ENCODE measurements at regions not wholly inside any gene's neighbourhood (a gene's known extent, or its start where the extent isn't known, plus 50 kb on each side); places are given as distances from the start of the nearest gene placed in this dataset.

DNA sequence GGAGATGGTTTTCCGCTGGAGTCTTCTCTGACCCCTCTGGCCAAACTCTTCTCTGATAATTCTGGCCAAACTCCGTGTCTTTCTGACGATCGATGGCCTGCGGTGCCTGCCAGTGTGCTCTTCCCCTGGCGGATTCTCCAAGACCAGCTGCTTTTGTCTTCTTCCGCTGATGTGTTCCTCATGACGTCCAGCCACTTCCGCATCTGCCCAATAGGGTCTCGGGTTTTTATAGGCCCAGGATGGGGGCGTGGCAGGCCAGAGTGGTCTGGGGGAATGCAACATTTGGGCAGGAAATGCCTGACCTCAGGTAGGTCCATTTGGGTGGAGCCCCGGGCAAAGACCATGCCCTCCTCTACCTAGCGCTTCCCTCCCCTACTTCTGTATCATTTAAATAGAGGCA, 1542.1 kb downstream of the STIM2 start:
- H3F3A ChIP-seq (replicated peaks; ENCODE audit: low read depth), result no peaks in the 10 kb centered on the region
- peaks cover 4% of the 10 kb centered on the region; the same call in 1 of the 2 replicates for H3K9me2 ChIP-seq (ENCODE audit: insufficient read depth)
- Mint-ChIP-seq H3K27ac (no peak overlapping the region), H3K4me1 (peaks cover 6% of the 10 kb centered on the region; the same call in 2 of the 3 replicates), H3K27me3 (ENCODE audit: insufficient read depth, low read depth, poor library complexity) (no peaks in the 10 kb centered on the region), H3K9me3 (peaks cover 20% of the 10 kb centered on the region), H3K36me3 (ENCODE audit: low read depth) (peaks cover 24% of the 10 kb centered on the region), H3K4me3 (no peak overlapping the region)
- H3K4me2 ChIP-seq, result no peak overlapping the region
- H3K36me3 ChIP-seq (ENCODE audit: insufficient read depth), result no peaks in the 10 kb centered on the region
- H3K4me3 ChIP-seq, result no peak overlapping the region
- H2AFZ ChIP-seq, result no peak overlapping the region
- TF ChIP-seq, protein P1, sequence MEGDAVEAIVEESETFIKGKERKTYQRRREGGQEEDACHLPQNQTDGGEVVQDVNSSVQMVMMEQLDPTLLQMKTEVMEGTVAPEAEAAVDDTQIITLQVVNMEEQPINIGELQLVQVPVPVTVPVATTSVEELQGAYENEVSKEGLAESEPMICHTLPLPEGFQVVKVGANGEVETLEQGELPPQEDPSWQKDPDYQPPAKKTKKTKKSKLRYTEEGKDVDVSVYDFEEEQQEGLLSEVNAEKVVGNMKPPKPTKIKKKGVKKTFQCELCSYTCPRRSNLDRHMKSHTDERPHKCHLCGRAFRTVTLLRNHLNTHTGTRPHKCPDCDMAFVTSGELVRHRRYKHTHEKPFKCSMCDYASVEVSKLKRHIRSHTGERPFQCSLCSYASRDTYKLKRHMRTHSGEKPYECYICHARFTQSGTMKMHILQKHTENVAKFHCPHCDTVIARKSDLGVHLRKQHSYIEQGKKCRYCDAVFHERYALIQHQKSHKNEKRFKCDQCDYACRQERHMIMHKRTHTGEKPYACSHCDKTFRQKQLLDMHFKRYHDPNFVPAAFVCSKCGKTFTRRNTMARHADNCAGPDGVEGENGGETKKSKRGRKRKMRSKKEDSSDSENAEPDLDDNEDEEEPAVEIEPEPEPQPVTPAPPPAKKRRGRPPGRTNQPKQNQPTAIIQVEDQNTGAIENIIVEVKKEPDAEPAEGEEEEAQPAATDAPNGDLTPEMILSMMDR (conservative IDR thresholded peaks at IDR 0.05; ENCODE audit: low read depth in 2 of 2), result no peak
- TF ChIP-seq EZH2phosphoT487 (IDR thresholded peaks at IDR 0.05; ENCODE audit: unreplicated experiment), result no peak
- TF ChIP-seq EZH2 (IDR thresholded peaks at IDR 0.05; ENCODE audit: low read depth, unreplicated experiment), result no peak
- no peak for TF ChIP-seq STAT1 (IDR thresholded peaks at IDR 0.05; ENCODE audit: unreplicated experiment)
- TF ChIP-seq, protein P2, sequence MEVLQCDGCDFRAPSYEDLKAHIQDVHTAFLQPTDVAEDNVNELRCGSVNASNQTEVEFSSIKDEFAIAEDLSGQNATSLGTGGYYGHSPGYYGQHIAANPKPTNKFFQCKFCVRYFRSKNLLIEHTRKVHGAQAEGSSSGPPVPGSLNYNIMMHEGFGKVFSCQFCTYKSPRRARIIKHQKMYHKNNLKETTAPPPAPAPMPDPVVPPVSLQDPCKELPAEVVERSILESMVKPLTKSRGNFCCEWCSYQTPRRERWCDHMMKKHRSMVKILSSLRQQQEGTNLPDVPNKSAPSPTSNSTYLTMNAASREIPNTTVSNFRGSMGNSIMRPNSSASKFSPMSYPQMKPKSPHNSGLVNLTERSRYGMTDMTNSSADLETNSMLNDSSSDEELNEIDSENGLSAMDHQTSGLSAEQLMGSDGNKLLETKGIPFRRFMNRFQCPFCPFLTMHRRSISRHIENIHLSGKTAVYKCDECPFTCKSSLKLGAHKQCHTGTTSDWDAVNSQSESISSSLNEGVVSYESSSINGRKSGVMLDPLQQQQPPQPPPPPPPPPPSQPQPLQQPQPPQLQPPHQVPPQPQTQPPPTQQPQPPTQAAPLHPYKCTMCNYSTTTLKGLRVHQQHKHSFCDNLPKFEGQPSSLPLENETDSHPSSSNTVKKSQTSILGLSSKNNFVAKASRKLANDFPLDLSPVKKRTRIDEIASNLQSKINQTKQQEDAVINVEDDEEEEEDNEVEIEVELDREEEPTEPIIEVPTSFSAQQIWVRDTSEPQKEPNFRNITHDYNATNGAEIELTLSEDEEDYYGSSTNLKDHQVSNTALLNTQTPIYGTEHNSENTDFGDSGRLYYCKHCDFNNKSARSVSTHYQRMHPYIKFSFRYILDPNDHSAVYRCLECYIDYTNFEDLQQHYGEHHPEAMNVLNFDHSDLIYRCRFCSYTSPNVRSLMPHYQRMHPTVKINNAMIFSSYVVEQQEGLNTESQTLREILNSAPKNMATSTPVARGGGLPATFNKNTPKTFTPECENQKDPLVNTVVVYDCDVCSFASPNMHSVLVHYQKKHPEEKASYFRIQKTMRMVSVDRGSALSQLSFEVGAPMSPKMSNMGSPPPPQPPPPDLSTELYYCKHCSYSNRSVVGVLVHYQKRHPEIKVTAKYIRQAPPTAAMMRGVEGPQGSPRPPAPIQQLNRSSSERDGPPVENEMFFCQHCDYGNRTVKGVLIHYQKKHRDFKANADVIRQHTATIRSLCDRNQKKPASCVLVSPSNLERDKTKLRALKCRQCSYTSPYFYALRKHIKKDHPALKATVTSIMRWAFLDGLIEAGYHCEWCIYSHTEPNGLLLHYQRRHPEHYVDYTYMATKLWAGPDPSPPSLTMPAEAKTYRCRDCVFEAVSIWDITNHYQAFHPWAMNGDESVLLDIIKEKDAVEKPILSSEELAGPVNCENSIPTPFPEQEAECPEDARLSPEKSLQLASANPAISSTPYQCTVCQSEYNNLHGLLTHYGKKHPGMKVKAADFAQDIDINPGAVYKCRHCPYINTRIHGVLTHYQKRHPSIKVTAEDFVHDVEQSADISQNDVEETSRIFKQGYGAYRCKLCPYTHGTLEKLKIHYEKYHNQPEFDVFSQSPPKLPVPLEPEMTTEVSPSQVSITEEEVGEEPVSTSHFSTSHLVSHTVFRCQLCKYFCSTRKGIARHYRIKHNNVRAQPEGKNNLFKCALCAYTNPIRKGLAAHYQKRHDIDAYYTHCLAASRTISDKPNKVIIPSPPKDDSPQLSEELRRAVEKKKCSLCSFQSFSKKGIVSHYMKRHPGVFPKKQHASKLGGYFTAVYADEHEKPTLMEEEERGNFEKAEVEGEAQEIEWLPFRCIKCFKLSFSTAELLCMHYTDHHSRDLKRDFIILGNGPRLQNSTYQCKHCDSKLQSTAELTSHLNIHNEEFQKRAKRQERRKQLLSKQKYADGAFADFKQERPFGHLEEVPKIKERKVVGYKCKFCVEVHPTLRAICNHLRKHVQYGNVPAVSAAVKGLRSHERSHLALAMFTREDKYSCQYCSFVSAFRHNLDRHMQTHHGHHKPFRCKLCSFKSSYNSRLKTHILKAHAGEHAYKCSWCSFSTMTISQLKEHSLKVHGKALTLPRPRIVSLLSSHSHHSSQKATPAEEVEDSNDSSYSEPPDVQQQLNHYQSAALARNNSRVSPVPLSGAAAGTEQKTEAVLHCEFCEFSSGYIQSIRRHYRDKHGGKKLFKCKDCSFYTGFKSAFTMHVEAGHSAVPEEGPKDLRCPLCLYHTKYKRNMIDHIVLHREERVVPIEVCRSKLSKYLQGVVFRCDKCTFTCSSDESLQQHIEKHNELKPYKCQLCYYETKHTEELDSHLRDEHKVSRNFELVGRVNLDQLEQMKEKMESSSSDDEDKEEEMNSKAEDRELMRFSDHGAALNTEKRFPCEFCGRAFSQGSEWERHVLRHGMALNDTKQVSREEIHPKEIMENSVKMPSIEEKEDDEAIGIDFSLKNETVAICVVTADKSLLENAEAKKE (CRISPR knock-in tag; IDR thresholded peaks at IDR 0.05), result no peak
- TF ChIP-seq NANOG (IDR thresholded peaks at IDR 0.05; ENCODE audit: borderline replicate concordance), result no peak
- TF ChIP-seq CREB1 (CRISPR knock-in tag; IDR thresholded peaks at IDR 0.05; ENCODE audit: low read depth), result no peak
- TF ChIP-seq JUNB (IDR thresholded peaks at IDR 0.05; ENCODE audit: unreplicated experiment), result no peak
- H3K27me3 ChIP-seq (ENCODE audit: insufficient read depth), result no peaks in the 10 kb centered on the region
- no peak overlapping the region for H3K27ac ChIP-seq (ENCODE audit: low read depth)
- peaks cover 14% of the 10 kb centered on the region; the same call in 1 of the 2 replicates for H3K4me1 ChIP-seq (ENCODE audit: insufficient read depth)
- H3K79me2 ChIP-seq (replicated peaks; ENCODE audit: insufficient read depth), result no peaks in the 10 kb centered on the region
- DNase-seq (ENCODE audit: low spot score) (no peak), ATAC-seq (no peak)
- H4K20me1 ChIP-seq (replicated peaks; ENCODE audit: insufficient read depth), result no peaks in the 10 kb centered on the region
